H1 (cell line): ENCODE measurements at regions not wholly inside any gene's neighbourhood (a gene's known extent, or its start where the extent isn't known, plus 50 kb on each side); places are given as distances from the start of the nearest gene placed in this dataset.

Experiments
- JUN ChIP-seq: IDR thresholded peaks from 2 replicates; pipeline ENCODE4 v1.6.1; 2011; ENCODE audit warnings: low read depth, mild to moderate bottlenecking, improper control_type of control experiment, low read length
- RAD21 ChIP-seq, 2 experiments: IDR thresholded peaks in 1 of 2; conservative IDR thresholded peaks in 1 of 2; 2 replicates each; pipeline ENCODE4 v1.6.1; 2011; ENCODE audit warnings: low read depth in 2 of 2, low read length in 2 of 2, improper control_type of control experiment in 1 of 2, inconsistent platforms in 1 of 2, mild to moderate bottlenecking in 1 of 2, moderate library complexity in 1 of 2
- SIN3A ChIP-seq, 2 experiments: IDR thresholded peaks in 1 of 2; conservative IDR thresholded peaks in 1 of 2; 2 replicates each; pipeline ENCODE4 v1.6.1; 2011 to 2012; ENCODE audit warnings: low read length in 2 of 2, improper control_type of control experiment in 1 of 2, low read depth in 1 of 2, mild to moderate bottlenecking in 1 of 2

DNA sequence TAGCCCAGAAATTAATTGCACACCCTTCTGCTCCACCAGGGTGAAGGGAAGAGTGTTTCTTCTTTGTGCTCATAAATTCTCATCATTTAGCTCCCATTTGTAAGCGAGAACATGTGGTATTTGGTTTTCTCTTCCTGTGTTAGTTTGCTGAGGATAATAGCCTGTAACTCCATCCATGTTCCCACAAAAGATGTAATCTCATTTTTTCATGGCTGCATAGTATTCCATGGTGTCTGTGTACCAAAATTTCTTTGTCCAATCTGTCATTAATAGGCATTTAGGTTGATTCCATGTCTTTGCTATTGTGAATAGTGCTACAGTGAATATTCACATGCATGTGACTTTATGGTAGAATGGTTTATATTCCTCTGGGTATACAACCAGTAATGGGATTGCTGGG lies 86.8 kb downstream of the DTWD1 start (continued):
- TF ChIP-seq RAD21 (IDR thresholded peaks at IDR 0.05 in 1 of 2, conservative IDR thresholded peaks at IDR 0.05 in 1 of 2; ENCODE audit: low read depth in 2 of 2, low read length in 2 of 2) (no peak), SIN3A (conservative IDR thresholded peaks at IDR 0.05 in 1 of 2, IDR thresholded peaks at IDR 0.05 in 1 of 2; ENCODE audit: low read depth in 1 of 2, low read length in 2 of 2) (no peak), JUN (no peak)
